ENCODE measurements at regions not wholly inside any gene's neighbourhood (a gene's known extent, or its start where the extent isn't known, plus 50 kb on each side); places are given as distances from the start of the nearest gene placed in this dataset.

DNA sequence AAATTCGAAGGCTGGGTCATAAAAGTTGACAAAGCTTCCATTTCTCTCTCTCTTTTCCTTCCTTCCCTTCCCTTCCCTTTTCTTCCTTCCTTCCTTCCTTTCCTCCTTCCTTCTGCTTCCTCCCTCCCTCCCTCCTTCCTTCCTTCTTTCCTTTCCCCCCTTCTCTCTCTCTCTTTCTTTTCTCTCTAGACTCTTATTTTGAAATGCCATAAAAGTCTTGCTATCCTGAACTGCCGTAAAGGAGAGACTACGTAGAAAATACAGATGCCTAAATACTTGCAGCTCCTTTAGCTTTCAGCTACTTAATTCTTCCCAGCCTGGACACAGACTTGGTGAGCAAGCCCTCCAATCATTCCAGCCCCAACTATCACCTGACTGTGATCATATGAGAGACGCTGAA lies 1644.4 kb downstream of the FAM181B start:
- no peak for DNase-seq

DNA sequence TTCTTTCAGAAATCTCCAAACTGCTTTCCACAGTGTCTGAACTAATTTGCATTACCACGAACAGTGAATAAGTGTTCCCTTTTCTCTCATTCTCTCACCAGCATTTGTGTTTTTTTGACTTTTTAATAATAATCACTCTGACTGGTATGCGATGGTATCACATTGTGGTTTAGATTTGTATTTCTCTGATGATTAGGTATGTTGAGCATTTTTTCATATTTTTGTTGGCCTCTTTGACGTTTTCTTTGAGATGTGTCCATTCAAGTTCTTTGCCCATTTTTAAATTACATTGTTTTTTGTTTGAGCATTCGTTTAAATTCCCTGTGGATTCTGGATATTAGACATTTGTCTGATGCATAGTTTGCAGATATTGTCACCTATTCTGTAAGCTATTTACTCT lies 1639.6 kb upstream of the TENM4 start:
- no peak for DNase-seq

DNA sequence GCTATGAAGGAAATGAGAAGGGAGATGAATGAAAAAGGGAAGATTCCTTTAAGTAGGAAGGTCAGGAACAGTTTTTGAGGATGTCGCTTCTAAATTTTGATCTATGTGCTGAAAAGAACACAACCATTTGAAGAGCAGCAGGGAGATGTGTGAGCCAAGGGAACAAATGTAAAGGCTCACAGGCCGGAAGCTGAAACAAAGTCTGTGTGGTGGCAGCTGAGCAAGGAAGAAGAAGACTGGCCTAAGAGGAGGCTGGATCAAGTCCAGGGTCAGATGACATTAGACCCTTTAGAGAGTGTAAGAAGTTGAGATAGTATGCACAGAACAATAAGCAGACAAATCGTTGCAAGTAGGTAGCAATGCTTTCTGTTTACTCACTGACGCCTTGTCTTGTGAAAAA lies 1631.4 kb upstream of the TENM4 start:
- no peak for DNase-seq

DNA sequence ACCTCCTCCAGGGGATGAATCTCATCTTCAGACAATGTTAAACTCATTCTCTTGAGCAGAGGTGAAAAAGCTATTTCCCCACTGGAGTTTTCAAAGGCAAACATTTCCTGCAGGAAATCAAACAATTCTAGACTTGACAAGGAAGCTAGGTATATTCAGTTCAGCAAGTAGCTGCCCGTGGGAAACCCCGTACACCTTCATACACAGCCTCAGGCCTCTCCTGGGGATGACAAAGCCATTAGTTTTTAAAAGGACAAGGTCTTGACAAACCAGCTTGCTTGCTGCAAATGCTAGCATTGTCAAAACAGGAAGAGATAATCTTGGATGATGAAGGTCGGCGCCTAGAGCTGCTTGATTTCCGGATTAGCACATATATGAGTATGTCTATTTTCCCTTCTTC lies 1630.8 kb upstream of the TENM4 start:
- no peak for DNase-seq

DNA sequence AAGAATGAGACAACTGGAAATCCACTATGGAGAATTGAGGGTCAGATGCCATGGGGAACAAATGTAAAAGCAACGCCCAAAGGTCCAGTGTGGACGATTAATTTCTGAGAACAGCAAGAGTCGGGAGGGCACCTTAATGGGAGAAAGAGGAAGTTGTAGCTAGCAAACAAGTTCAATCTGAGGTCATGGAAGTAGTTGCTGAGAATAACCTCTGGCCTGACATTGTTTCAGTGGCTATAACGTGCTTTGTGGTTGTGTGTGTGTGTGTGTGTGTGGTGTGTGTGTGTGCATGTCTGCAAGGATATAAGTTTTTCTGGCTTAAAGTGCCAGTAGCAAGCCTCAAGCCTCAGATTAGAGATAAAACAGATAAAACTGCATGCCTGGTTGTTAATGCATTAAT lies 1630.1 kb upstream of the TENM4 start:
- DNase-seq: no peak

DNA sequence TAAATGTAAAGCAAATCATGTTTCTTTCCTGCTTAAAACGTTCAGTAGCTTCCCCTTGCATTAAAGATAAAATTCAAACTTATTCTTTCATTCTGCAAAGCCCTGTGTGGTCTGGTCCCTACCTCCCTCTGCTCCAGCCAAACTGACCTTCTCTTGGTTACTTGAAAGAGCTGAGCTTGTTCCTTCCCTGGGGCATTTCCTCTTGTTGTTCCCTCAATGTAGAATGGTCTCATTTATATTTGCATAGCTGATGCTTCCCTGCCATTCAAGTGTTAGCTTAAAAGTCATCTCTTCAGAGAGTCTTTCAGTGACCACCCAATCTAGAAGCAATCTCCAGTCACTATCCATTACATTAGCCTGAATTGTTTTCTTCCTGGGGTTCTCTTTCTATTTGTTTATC lies 1618.5 kb upstream of the TENM4 start:
- no peak for DNase-seq

DNA sequence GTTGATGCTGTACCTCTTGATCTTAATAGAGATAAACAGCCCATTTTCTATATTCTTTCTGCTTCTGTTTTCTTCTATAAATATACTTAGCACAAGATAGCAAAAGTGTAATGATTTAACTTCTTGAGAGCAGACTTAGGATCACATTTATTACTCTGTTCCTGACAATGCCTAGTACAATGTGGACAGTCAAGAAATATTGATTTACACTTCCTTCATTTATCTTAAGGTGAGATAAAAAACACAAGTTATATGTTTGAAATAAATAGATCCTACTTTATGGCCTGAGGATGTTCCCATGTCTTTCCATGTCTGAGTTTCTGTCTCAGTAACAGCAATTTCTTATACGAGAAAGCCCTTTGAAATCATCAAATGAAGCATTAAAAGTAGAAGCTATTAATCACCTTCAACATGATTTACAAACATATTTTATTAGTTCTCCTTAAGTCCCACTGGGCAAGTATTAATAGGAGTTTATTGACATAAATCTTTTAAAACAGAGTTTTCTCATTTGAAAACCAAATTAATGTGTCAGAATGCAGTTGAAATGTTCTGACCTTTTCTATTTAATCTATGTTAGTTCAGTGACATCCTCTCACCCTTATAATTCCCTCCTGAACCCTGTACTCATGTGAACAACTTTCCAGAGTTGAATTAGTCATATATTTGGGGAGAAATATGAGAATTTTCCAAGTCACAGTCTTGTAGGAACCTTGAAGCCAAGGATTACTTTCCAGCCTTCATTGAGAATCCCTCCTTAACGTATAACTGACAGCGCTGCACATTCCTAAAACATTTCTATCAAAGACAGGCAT lies 1611.7 kb upstream of the TENM4 start:
- no peak for DNase-seq

DNA sequence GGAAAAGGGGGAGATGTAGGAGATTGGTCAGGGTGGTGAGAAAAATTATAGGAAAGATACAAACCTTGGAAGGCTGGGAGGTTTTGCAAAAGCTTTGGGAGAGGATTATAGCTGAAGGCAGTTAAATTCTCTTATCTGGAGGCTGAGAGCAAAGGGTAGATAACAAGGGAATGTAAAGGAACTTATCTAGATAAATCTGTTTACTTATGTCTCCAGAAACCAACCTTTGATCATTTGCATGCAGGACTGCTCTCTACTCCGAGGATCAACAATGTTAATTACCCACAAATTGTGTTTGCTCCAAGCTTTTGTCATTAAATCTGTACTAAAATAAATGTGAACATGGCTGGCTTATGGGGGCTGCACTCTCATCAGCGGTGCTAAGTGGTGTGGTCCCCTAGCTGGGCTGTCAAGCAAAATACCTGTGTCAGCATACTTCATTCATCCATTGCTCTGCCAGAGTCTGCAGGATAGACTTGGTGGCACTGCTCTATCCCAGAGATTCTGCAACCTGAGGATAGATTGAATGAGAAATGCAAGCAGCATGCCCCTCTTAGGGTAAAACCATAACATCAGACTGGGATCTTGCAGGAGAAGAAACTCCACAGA lies 1599.2 kb upstream of the TENM4 start:
- no peak for DNase-seq

DNA sequence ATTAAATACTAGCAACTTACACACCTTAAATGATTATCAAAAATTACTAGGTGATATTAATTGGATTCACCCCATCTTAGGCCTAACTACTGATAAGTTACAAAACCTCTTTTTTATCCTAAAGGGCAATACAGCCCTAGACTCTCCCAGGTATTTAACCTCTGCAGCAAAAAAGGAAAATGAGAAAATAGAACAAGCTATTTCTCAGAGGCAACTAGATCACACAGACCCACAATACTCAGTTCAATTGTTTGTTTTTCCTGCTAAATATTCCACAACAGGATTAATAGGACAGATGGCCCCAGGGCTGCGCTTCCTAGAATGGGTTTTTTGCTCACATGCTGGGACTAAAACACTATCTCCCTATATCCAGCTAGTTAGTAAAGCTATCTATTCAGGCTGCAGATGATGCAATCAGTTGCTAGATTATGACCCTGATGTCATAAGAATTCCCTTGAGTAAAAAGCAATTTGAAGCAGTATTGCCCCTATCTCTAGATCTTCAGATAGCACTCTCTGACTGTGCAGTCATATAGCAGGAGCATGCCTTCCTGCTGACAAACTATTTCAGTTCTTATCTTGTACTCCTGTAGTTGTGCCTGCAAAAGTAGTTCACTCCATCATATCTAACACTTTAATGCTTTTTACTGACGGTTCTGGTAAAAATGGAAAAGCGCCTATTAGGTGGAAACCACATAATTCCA lies 1595.5 kb upstream of the TENM4 start:
- no peak for DNase-seq

DNA sequence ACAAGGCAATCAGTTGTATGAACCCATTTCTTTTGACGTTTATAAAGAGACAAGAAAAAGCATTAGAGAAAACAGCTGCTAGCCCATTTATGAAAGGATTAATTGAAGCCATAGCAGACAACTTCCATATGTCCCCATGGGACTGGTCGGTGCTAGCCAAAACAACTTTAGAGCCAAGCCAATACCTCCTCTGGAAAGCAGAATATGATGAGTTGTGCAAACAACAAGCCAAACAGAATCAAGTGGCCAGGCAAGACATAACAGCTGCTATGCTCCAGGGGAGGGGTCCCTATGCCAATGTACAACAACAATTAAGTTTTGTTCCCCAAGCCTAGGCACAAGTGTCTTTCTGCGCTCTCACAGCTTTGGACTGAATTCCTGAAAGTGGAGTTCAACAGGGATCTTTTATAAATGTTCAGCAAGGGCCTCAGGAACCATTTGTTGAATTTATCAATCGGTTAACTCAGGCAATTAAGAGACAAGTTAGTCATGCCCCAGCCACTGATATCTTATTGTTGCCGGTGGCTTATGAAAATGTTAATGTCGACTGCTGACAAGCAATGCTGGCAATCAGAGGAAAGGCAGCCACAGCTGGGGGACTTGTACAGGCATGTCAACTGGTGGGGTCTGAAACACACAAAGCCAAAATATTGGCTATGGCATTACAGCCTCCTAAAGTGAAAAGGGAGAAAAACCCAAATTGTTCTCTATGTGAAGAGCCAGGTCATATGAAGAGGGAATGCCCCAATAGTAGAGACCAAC lies 1593.1 kb upstream of the TENM4 start:
- DNase-seq: no peak

DNA sequence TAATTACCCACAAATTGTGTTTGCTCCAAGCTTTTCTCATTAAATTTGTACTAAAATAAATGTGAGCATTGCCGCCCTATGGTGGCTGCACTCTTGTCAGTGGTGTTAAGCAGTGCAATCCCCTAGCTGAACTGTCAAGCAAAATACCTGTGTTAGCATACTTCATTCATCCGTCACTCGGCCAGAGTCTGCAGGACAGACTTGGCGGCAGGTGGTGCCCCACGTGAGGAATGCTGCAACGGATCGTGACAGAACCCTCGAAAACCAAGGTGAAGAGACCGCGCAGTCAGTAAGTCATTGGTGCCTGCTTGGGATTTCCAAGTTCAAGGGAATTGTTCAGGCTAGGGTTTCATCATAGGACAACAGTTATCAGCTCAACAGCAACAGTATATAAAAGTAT lies 1592.1 kb upstream of the TENM4 start:
- no peak for DNase-seq

DNA sequence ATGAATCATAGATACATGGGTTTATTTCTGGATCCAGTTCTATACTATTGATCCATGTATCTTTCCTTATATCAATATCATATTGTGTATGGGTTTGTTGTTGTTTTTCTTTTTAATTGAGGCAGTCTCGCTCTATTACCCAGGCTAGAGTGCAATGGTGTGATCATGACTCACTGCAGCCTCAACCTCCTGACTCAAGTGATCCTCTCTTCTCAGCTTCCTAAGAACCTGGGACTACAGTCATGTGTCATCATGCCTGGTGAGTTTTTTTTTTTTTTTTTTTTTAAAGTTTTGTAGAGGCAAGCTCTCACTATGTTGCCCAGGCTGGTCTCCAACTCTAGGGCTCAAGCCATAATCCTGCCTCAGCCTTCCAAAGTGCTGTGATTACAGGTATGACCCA lies 1589.4 kb upstream of the TENM4 start:
- no peak for DNase-seq

DNA sequence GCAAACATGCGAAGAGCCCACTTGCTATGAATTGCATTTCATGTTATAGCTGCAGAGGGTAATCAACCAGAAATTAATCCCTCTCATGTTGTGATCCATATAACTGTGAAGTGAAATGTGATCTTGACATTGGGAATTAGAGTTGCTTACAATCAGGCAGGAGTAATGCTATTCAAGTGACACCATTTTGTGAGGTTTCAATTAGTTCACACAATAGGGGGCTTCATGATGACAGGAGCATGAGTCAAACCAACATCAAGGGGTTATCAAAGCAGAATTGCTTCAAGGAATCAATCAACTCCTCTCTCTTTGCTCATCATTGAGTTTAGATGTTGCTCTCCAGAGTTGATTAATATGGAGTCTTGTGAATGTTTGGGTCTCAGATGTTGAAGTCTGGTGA lies 1585.2 kb upstream of the TENM4 start:
- DNase-seq: no peak

DNA sequence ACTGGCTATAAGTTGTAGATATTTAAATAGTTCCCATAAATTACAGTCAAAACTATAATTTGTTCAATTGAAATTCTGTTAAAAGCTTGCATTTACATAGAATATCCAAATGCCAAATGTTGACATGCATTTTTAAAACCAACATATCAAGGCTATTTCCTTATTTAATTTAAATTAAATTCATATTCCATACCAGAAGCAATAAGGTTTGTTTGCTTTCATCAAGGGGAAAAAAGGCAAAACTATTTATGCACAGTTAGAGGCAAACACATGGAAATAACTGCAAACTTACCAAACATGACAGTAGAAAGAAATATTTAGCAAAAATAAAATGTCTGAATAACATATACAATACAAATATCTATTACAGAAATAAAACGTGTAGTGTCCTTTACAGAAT lies 1581.2 kb upstream of the TENM4 start:
- DNase-seq: no peak

DNA sequence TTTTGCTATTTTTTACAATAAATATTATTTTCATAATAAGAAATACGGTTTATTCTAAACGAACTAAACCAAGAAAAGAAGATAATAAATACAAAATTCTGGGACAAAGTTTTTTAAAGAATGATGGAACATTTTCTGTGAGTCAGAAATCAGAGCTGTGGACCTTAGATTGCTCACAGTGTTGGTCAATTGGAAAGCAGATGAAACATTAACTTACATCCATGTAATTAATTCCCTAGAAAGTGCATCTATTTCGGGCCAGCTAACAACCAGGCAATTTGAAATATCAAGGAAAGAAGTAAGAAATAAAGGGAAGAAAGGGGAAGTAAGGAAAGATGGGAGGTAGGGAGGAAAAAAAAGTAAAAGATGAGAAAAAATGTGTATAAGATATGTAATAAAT lies 1569.8 kb upstream of the TENM4 start:
- DNase-seq: no peak

DNA sequence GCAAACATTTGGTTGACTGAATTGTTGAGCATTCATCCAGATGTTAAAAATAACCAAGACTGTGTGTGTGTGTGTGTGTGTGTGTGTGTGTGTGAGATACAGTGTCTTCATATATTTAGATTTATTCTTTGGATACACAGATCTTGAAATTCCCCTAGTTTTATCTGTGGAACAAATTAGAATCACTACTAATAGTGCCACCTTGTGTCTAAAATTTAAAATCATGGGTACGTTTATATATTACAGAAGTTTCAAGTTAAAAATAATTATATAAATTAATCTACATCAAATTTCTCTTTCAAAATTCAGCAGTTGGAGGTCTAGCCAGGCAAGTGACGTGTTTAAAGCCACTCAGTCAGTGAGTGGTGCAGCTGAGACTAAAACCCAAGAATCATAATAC lies 1566.2 kb upstream of the TENM4 start:
- DNase-seq: no peak

DNA sequence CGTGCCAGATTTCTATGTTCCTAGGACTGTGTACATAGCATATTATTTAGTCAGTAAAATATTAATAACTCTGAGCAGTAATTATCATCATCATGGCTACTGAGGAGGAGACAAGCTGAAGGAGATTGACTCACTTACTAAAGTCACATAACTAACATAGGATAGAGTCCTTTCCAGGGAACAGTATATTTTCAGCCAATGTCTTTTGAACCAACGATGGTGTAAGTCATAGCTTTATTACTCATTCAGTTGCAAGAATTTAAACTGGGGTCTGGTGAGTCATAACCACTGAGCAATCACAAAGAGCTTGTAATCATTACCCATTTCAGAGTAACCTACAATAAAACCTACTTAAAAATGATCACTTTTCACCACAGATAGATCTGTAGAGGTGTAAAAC lies 1564.8 kb upstream of the TENM4 start:
- DNase-seq: no peak

DNA sequence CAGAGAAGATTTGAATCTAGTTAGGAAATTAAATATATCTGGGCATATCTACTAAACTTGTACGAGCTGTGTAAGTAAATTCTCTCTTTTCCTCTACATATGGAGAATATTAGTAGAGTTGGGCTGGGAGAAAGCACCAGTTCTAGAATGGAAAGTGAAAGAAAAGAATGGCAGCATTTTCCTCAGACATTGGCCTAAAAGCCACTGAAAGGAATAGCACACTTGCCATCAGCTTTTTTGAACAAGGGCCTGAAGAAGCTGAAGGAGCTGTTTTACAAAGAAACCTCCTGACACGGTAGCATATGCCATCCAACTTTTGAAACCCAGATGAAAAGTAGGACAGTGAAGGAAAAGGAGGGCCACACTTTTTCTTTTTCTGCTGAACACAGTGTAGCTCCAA lies 1563.7 kb upstream of the TENM4 start:
- no peak for DNase-seq

DNA sequence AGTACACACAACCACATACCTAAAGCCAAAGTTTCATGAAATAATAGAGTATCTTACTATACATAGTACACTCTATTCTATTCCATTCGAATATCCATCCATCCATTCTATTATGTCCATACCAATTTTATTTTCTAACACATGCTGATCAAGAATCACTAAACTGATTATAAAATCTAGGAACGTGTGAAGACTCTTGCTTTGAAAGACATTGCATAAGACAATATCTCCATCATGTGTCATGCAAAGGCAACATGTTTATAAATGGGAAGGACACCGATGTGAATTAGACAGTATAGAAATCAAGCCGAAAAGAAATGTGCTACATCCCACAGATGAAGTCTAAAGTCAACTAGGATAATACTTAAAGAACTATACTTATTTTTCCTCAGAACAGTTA lies 1561.5 kb upstream of the TENM4 start:
- no peak for DNase-seq

DNA sequence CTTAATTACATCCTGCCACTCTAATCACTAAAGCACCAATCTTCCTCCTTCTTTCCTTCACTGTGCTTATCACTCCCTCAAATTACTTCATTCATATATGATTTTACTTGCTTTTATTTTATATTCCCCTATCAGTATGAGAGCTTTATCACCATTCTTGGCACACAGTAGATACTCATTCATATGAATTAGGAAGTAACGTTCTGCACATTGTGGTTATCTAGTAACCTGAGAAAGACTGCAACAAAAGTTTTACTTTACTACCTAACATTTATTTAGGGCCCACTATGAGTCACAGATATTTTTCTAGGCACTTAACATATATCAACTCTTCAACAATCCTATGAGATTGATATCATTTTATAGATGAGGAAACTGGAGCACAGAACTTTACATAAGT lies 1559.9 kb upstream of the TENM4 start:
- DNase-seq: no peak

DNA sequence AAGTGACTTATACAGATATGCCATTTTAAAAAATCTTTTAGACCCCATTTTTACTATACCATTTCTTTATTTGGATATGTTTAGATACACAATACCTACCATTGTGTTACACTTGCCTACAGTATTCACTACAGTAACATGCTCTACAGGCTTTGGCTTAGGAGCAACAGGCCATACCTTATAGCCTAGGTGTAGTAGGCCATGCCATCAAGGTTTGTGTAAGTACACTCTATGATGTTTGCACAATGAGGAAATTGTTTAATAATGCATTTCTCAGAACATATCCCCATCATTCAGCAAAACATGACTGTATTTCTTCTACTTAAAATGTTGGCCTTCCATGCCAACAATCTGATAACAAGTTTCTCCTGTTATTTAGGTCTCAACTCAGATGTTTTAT lies 1559.5 kb upstream of the TENM4 start:
- DNase-seq: no peak

DNA sequence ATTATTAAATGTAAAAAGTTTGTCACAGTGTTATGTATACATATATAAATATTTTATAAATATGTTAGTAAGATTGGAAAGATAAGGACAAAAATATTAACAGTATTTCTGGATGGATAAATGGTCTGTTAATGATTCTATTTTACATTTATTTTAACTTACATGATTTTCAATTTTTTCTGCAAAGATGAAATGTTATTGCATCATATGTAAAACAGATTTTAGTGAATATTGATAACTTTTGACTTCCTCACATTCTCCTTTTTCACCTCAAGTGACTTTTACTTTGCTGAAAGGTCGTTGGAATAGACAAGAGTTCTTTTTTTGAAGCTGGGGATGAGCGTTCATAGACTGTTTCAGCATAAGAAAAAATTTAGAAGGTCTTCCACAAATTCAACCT lies 1554.7 kb upstream of the TENM4 start:
- no peak for DNase-seq

DNA sequence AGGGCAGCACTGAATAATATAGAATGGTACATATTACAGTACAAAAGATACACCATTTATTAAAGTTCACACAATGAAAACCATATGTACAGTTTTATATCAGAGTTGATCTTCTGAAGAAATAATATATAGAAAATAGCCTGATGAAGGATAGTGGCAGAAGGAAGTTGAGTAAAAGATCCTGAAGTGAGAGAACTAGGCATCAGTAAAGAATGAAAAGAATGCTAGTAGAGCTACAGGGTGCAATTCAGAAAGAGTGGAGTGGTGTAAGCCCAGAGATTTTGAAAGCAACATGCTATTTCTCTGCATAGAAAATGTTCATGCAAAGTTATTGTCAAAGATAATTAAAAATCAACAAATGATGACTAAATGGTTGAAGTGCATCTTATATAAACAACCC lies 1552.7 kb upstream of the TENM4 start:
- no peak for DNase-seq

DNA sequence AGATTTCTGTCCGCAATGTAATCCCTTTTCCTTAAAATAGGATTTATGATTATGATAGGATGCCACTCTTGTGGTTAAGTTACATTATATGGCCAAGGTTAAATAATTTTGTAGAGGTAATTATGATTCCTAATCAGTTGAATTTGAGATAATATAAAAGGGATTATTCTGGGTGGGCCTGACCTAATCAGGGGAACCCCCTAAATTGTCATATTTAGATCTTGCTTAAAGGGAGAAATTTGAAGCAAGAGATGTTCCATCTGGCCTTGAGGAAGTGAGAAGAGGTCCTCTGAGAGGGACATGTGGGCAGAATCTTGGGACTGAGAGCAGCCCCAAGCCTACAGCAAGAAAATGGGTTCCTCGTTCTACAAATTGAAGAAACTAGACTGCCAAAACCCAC lies 1550.1 kb upstream of the TENM4 start:
- no peak for DNase-seq

Measured in activated effector memory CD4-positive, alpha-beta T cell treated with anti-CD3 and anti-CD28 coated beads, Interleukin-2, amount 50 U/mL, for 16 hours (primary cell).